ENCODE measurements at regions not wholly inside any gene's neighbourhood (a gene's known extent, or its start where the extent isn't known, plus 50 kb on each side); places are given as distances from the start of the nearest gene placed in this dataset.

GRCh38 chr1:18548643-18549042 is 67.9 kb downstream of the KLHDC7A start (continued):
- TF ChIP-seq, protein P1, sequence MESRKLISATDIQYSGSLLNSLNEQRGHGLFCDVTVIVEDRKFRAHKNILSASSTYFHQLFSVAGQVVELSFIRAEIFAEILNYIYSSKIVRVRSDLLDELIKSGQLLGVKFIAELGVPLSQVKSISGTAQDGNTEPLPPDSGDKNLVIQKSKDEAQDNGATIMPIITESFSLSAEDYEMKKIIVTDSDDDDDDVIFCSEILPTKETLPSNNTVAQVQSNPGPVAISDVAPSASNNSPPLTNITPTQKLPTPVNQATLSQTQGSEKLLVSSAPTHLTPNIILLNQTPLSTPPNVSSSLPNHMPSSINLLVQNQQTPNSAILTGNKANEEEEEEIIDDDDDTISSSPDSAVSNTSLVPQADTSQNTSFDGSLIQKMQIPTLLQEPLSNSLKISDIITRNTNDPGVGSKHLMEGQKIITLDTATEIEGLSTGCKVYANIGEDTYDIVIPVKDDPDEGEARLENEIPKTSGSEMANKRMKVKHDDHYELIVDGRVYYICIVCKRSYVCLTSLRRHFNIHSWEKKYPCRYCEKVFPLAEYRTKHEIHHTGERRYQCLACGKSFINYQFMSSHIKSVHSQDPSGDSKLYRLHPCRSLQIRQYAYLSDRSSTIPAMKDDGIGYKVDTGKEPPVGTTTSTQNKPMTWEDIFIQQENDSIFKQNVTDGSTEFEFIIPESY (CRISPR knock-in tag; IDR thresholded peaks at IDR 0.05), result no peak
- TF ChIP-seq WHSC1 (IDR thresholded peaks at IDR 0.05; ENCODE audit: low read length) (no peak), RBM39 (optimal IDR thresholded peaks at IDR 0.05; ENCODE audit: low read depth, low read length) (no peak), JUN (IDR thresholded peaks at IDR 0.05; ENCODE audit: borderline replicate concordance, low read depth, low read length) (no peak), JUN (CRISPR knock-in tag; IDR thresholded peaks at IDR 0.05; ENCODE audit: borderline replicate concordance) (no peak), KLF1 (tag; IDR thresholded peaks at IDR 0.05) (no peak), FOXJ2 (tag; IDR thresholded peaks at IDR 0.05) (no peak), ZNF449 (CRISPR knock-in tag; IDR thresholded peaks at IDR 0.05) (no peak), EZH2 (IDR thresholded peaks at IDR 0.05; ENCODE audit: borderline replicate concordance, low read depth, low read length) (no peak)
